Stomach (tissue), 8 donors: ENCODE measurements at regions not wholly inside any gene's neighbourhood (a gene's known extent, or its start where the extent isn't known, plus 50 kb on each side); places are given as distances from the start of the nearest gene placed in this dataset.
"Not testable (repeated sequence)": the region's sequence is repeated elsewhere in the genome, so short reads cannot be mapped to it uniquely, and the experiment has no call there.

ENCODE experiments used
- DNase-seq, 2 donors: peaks; one replicate each; pipeline versions ENCODE4 v3.0.0 to v3.0.0-alpha.2; 2013 to 2019
- H3K27ac ChIP-seq, 5 donors: fragments of 200-600 bp in 4 of 5; sonication (generic) in 4 of 5; one replicate each; pipeline ENCODE4 v1.5.1; 2013 to 2019; ENCODE audit warnings: mild to moderate bottlenecking in 1 of 5, moderate library complexity in 1 of 5
- H3K27me3 ChIP-seq, 3 donors: fragments of 200-600 bp; sonication (generic); one replicate each; pipeline ENCODE4 v1.5.1; 2017 to 2019; ENCODE audit warnings: mixed run types in 1 of 3
- H3K36me3 ChIP-seq, 4 donors: fragments of 200-600 bp; sonication (generic); 1 replicate in 3 of 4; 2 replicates in 1 of 4; pipeline ENCODE4 v1.5.1; 2016 to 2019
- H3K4me1 ChIP-seq, 4 donors: fragments of 200-600 bp; sonication (generic); one replicate each; pipeline ENCODE4 v1.5.1; 2016 to 2019
- H3K4me3 ChIP-seq, 4 donors: fragments of 200-600 bp; sonication (generic) in 3 of 4; one replicate each; pipeline ENCODE4 v1.5.1; 2016 to 2019; ENCODE audit warnings: mild to moderate bottlenecking in 1 of 4
- H3K9me3 ChIP-seq, 4 donors: fragments of 200-600 bp; sonication (generic); one replicate each; pipeline ENCODE4 v1.5.1; 2016 to 2019
- EP300 ChIP-seq: sonication (generic); formaldehyde crosslinking; IDR thresholded peaks from one replicate; pipeline ENCODE4 v1.6.1; 2017; ENCODE audit warnings: antibody characterized with exemption
- POLR2A ChIP-seq, 4 donors: fragments of 450-650 bp; IDR thresholded peaks; one replicate each; pipeline ENCODE4 v1.6.1; 2016; ENCODE audit warnings: antibody characterized with exemption in 4 of 4, control low read depth in 2 of 4, mild to moderate bottlenecking in 1 of 4, moderate library complexity in 1 of 4
- POLR2AphosphoS5 ChIP-seq, 3 donors: sonication (generic); formaldehyde crosslinking; IDR thresholded peaks; one replicate each; pipeline ENCODE4 v1.6.1; 2016; ENCODE audit warnings: antibody characterized with exemption in 3 of 3
- WGBS, 5 donors: extraction: QIAGEN DNeasy Blood & Tissue Kit in 3 of 5; methylation state at CpG; one replicate each; pipeline versions ENCODE4 v1.1.5 to v1.1.7; 2013 to 2018; 5-methylcytosine and 5-hydroxymethylcytosine counted together
- intact Hi-C: fragments of 100-400 bp; cut with DNase I; formaldehyde crosslinking; loops from one replicate; pipeline ENCODE4 v1.15.1; 2023; ENCODE audit warnings: low total_unique reads
- TF ChIP-seq, protein P1 (sequence below), 7 experiments: fragments of 450-650 bp in 4 of 7; fragments of 200-600 bp in 3 of 7; sonication (generic) in 3 of 7; IDR thresholded peaks; one replicate each; pipeline ENCODE4 v1.5.1; 2016 to 2019; ENCODE audit warnings: antibody characterized with exemption in 7 of 7, control low read depth in 2 of 7, mild to moderate bottlenecking in 1 of 7
- donor health status: healthy with polysubstance abuse.
- donor health status: Bipolar disorder and iron deficiency.
- donor health status: healthy.

DNA sequence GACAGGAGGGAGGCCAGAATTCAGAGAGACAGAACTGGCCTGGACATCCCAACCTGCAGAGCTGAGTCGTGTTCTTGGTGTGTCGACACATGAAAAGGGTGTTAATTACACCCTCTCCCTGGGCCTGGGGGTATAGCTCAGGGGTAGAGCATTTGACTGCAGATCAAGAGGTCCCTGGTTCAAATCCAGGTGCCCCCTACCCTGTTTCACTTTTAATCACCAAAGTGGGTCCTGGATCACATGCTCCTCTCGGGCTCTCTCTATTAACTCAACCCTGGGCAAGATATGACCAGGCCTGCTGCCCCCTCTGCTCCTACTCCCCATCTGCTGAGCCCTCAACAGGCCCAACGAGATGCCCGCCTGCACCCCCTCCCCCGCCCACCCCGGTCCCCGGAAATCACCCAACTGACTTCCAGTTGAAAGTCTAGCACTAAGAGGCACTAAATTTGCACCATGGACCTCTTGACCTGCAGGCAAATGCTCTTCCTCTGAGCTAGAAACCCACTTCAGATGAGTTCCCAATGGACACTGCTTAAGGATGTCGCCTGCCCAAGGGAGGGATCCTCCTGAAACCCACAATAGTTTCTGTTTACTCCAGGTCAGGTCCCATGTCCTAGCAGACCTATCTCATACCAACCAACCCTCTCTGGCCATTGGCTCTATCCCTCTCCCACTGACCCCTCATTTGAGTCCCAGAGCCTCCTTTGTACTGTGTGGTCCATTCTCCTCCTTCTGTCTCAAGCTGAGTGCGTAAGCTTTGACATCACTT is 137.6 kb downstream of the ZNF467 start:
- Histone ChIP-seq H3K9me3 (no peaks in the 10 kb centered on the region), H3K27ac (no peak overlapping the region), H3K27me3 (peaks cover 0 to 27% (median 3%) of the 10 kb centered on the region in 3 donors), H3K36me3 (no peaks in the 10 kb centered on the region), H3K4me1 (no peaks in the 10 kb centered on the region), H3K4me3 (no peak overlapping the region)
- intact Hi-C loops, result no loop called here
- DNase-seq, result no peak
- TF ChIP-seq EP300 (no peak), POLR2AphosphoS5 (IDR thresholded peaks at IDR 0.05) (no peak), POLR2A (IDR thresholded peaks at IDR 0.05) (no peak)
- TF ChIP-seq, protein P1, sequence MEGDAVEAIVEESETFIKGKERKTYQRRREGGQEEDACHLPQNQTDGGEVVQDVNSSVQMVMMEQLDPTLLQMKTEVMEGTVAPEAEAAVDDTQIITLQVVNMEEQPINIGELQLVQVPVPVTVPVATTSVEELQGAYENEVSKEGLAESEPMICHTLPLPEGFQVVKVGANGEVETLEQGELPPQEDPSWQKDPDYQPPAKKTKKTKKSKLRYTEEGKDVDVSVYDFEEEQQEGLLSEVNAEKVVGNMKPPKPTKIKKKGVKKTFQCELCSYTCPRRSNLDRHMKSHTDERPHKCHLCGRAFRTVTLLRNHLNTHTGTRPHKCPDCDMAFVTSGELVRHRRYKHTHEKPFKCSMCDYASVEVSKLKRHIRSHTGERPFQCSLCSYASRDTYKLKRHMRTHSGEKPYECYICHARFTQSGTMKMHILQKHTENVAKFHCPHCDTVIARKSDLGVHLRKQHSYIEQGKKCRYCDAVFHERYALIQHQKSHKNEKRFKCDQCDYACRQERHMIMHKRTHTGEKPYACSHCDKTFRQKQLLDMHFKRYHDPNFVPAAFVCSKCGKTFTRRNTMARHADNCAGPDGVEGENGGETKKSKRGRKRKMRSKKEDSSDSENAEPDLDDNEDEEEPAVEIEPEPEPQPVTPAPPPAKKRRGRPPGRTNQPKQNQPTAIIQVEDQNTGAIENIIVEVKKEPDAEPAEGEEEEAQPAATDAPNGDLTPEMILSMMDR (IDR thresholded peaks at IDR 0.05), result no peak
- 47 to 62% (median 57%) methylated on average over 10 of the region's 10 CpGs for WGBS, 5 donors

DNA sequence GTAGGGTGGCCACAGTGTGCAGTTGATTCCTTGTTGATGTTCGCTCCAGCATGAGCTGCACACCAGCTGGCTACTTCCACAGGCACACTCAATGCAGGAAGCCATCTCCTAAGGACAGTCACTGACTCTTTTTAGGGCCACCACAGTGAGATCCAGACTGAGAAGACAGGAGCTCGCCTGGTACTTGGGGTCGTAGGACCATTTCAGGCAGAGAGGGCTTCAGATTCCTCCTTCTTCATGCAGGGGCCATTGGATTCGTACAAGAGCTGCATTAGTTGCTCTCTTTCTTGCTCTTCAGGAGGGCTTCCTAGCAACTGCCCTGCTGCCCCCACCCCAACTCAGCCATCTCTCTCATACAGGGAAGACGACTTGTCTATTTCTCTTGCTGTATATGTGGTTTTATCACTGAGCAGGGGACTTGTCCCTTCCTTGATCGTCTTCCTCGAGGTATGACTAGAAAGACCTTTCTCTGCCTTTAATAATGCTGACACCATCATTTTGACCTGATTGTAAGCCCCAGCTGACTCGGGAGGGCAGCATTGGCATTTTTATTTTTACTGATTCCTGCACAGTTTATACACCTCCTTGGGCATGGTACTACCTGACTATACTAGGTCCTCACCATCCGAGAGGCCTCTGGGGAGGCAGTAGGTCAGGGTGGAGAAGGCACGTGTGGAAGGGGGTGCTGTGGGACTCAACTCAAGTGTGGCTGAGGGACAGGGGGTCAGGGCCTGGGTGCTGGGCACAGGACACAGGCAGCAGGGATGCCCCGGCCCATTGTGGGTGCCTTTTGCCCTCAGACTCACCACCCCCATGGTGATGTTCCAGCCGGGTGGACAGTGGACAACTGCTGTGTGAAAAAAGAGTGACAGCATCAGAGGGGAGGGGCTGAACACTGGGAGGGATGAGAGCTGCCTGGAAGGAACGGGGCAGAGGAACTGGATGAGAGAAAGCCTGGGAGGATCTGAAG is 136.7 kb upstream of the ZNF746 start:
- Histone ChIP-seq H3K36me3 (no peaks in the 10 kb centered on the region), H3K9me3 (no peaks in the 10 kb centered on the region), H3K4me1 (no peaks in the 10 kb centered on the region), H3K4me3 (no peak overlapping the region), H3K27ac (no peak overlapping the region), H3K27me3 (peaks cover 0 to 32% (median 3%) of the 10 kb centered on the region in 3 donors)
- intact Hi-C loops, result no loop called here
- WGBS, 5 donors, result 68 to 76% (median 73%) methylated on average over 13 of the region's 13 CpGs
- TF ChIP-seq, protein P1 (IDR thresholded peaks at IDR 0.05), result no peak
- no peak for TF ChIP-seq POLR2A (IDR thresholded peaks at IDR 0.05)
- TF ChIP-seq POLR2AphosphoS5 (IDR thresholded peaks at IDR 0.05), result no peak
- no peak for TF ChIP-seq EP300
- DNase-seq, result no peak

DNA sequence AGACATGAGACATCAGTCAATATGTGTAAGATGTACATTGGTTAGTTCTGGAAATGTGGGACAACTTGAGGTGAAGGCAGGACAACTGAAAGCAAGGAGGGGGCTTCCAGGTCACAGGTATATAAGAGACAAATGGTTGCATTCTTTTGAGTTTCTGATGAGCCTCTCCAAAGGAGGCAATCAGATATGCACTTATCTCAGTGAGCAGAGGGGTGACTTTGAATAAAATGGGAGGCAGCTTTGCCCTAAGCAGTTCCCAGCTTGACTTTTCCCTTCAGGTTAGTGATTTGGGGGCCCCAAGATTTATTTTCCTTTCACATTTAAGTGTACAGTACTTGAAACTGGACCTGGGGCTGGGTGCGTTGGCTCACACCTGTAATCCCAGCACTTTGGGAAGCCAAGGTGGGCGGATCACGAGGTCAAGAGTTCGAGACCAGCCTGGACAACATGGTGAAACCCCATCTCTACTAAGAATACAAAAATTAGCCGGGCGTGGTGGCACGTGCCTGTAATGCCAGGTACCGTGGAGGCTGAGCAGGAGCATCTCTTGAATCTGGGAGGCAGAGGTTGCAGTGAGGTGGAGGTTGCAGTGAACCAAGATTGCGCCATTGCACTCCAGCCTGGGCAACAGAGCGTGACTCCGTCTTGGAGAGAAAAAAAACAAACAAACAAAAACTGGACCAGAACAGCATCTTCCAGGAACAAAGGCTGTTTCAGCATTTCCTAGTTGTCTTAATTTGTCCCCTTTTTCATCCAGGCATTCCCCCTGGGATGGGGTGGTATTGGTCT is 130.9 kb upstream of the ZNF746 start:
- intact Hi-C loops, H3K4me3 ChIP-seq, H3K36me3 ChIP-seq, H3K9me3 ChIP-seq, DNase-seq, H3K27ac ChIP-seq, H3K27me3 ChIP-seq: not testable (repeated sequence)
- H3K4me1 ChIP-seq, result peaks cover 10 to 17% (median 14%) of the 10 kb centered on the region in 4 donors
- WGBS, 5 donors, result 75 to 87% (median 76%) methylated on average over 11 of the region's 11 CpGs

DNA sequence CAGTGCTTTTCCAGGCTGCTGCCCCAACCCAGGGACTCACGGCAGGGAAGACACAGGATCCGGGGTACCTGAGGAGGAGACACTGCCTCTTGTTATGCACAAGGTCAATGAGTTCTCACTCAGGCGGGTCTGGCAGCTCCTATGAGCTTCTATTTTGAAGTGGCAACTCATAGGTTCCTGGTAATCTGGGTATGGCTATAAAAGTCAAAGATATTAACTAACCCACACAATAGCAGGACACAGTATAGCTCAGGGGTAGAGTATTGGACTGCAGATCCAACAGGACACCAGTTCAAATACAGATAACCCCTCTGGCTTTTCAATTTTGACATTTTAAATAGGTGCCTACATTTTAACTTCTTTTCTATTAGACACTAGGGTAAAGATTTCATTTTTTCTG is 130.3 kb upstream of the ZNF746 start:
- intact Hi-C loops, result no loop called here
- no peaks in the 10 kb centered on the region for H3K9me3 ChIP-seq

More for the DNA sequence above, 130.3 kb upstream of the ZNF746 start:
- Histone ChIP-seq H3K4me1 (peaks cover 17 to 24% (median 20%) of the 10 kb centered on the region in 4 donors), H3K27ac (no peak overlapping the region), H3K27me3 (peaks cover 0 to 7% (median 0%) of the 10 kb centered on the region in 3 donors), H3K36me3 (no peaks in the 10 kb centered on the region), H3K4me3 (no peak overlapping the region)
- TF ChIP-seq EP300, result no peak
- TF ChIP-seq POLR2A (IDR thresholded peaks at IDR 0.05), result no peak
- no peak for TF ChIP-seq POLR2AphosphoS5 (IDR thresholded peaks at IDR 0.05)
- TF ChIP-seq, protein P1 (IDR thresholded peaks at IDR 0.05), result no peak
- 53 to 65% (median 58%) methylated on average over 3 of the region's 3 CpGs for WGBS, 5 donors
- no peak for DNase-seq
